A673 (cell line): ENCODE measurements at regions not wholly inside any gene's neighbourhood (a gene's known extent, or its start where the extent isn't known, plus 50 kb on each side); places are given as distances from the start of the nearest gene placed in this dataset.

ENCODE experiments used
- BruUV-seq: library from RNA; stranded (reverse); fragments of 400-500 nt; replicated peaks from 2 replicates; lab custom pipeline; 2021; lab: Mats Ljungman, UMichigan
- CTCF ChIA-PET: fragments of 300-600 bp; sonication (Branson Sonifier 250); formaldehyde crosslinking; loops from one replicate; lab custom pipeline; 2022; ENCODE audit warnings: antibody characterized with exemption; lab: Charles Lee
- POLR2A ChIA-PET: fragments of 300-600 bp; sonication (Branson Sonifier 250); formaldehyde crosslinking; loops from one replicate; lab custom pipeline; 2022; ENCODE audit warnings: antibody characterized with exemption; ENCODE audit not compliant: low non-redundant PET; lab: Charles Lee
- DNase-seq: peaks from one replicate; pipeline ENCODE4 v3.0.0-alpha.2; 2015; ENCODE audit warnings: low spot score
- H3K27ac ChIP-seq: fragments of 200-600 bp; sonication (generic); 2 replicates; pipeline ENCODE4 v1.5.1; 2016; ENCODE audit warnings: mixed run types, low read depth, mild to moderate bottlenecking, mixed read lengths, antibody characterized with exemption, low read length; ENCODE audit not compliant: poor library complexity, severe bottlenecking
- H3K27me3 ChIP-seq: fragments of 200-600 bp; sonication (generic); replicated peaks from 2 replicates; pipeline ENCODE4 v1.6.1; 2017; ENCODE audit warnings: mixed run types, low read depth, mild to moderate bottlenecking, mixed read lengths, antibody characterized with exemption, low read length; ENCODE audit not compliant: insufficient read depth, poor library complexity
- H3K36me3 ChIP-seq: fragments of 200-600 bp; sonication (generic); 2 replicates; pipeline ENCODE4 v1.6.1; 2016; ENCODE audit warnings: mixed run types, mild to moderate bottlenecking, mixed read lengths, antibody characterized with exemption, low read length; ENCODE audit not compliant: insufficient read depth, poor library complexity, severe bottlenecking
- H3K4me1 ChIP-seq: fragments of 200-600 bp; sonication (generic); 2 replicates; pipeline ENCODE4 v1.6.1; 2017; ENCODE audit warnings: mixed run types, mild to moderate bottlenecking, mixed read lengths, antibody characterized with exemption, low read length; ENCODE audit not compliant: insufficient read depth, poor library complexity, severe bottlenecking
- H3K4me3 ChIP-seq: fragments of 200-600 bp; sonication (generic); 2 replicates; pipeline ENCODE4 v1.5.1; 2016; ENCODE audit warnings: low read depth, mixed run types, mild to moderate bottlenecking, mixed read lengths, low read length; ENCODE audit not compliant: poor library complexity, severe bottlenecking
- H3K9me3 ChIP-seq: fragments of 200-600 bp; sonication (generic); 2 replicates; pipeline ENCODE4 v1.6.1; 2016; ENCODE audit warnings: mixed run types, low read depth, mild to moderate bottlenecking, mixed read lengths, antibody characterized with exemption, low read length; ENCODE audit not compliant: poor library complexity, severe bottlenecking
- EZH2 ChIP-seq: fragments of 200-600 bp; sonication (generic); IDR thresholded peaks from 2 replicates; pipeline ENCODE4 v1.6.1; 2017; ENCODE audit warnings: borderline replicate concordance, low read depth, mild to moderate bottlenecking, mixed read lengths, antibody characterized with exemption, low read length; ENCODE audit not compliant: poor library complexity, severe bottlenecking
- intact Hi-C: fragments of 100-400 bp; cut with micrococcal nuclease; formaldehyde crosslinking; loops from one replicate; pipeline ENCODE4 v1.10.0; 2022; ENCODE audit not compliant: unreplicated experiment
- TF ChIP-seq, protein P1 (sequence below): fragments of 300-800, 200-600 bp; sonication (generic); conservative IDR thresholded peaks from 2 replicates; pipeline ENCODE4 v1.5.1; 2017; ENCODE audit warnings: low read depth, mild to moderate bottlenecking, antibody characterized with exemption, low read length, moderate library complexity, mixed read lengths

DNA sequence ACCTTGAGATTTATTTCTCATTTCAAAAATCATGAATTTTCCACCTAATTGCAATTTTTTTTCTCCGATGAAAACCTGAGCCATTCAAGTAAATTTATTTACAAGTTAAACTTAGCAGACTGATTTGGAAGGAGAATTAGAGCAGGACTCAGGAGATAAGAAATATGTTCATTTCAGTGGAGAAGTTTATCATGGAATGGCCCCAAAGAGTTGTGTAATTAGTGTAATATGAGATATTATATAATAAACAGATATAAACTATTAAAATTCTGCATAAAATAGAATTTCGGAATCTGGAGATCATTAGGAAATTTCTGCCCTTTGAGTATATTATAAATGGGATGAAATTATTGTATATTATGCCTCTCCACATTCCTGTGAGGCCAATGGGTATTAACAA is 596.8 kb downstream of the QKI start:
- no peak overlapping the region for H3K27ac ChIP-seq
- no peaks in the 10 kb centered on the region for H3K36me3 ChIP-seq
- H3K4me3 ChIP-seq: no peak overlapping the region
- no peaks in the 10 kb centered on the region for H3K27me3 ChIP-seq
- no peaks in the 10 kb centered on the region for H3K9me3 ChIP-seq
- BruUV-seq: no TSS peak
- ChIA-PET CTCF (no interaction called here), POLR2A (no interaction called here)
- TF ChIP-seq, protein P1, sequence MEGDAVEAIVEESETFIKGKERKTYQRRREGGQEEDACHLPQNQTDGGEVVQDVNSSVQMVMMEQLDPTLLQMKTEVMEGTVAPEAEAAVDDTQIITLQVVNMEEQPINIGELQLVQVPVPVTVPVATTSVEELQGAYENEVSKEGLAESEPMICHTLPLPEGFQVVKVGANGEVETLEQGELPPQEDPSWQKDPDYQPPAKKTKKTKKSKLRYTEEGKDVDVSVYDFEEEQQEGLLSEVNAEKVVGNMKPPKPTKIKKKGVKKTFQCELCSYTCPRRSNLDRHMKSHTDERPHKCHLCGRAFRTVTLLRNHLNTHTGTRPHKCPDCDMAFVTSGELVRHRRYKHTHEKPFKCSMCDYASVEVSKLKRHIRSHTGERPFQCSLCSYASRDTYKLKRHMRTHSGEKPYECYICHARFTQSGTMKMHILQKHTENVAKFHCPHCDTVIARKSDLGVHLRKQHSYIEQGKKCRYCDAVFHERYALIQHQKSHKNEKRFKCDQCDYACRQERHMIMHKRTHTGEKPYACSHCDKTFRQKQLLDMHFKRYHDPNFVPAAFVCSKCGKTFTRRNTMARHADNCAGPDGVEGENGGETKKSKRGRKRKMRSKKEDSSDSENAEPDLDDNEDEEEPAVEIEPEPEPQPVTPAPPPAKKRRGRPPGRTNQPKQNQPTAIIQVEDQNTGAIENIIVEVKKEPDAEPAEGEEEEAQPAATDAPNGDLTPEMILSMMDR: no peak
- no peak for TF ChIP-seq EZH2
- intact Hi-C loops: no loop called here
- no peak for DNase-seq
- H3K4me1 ChIP-seq: no peaks in the 10 kb centered on the region

DNA sequence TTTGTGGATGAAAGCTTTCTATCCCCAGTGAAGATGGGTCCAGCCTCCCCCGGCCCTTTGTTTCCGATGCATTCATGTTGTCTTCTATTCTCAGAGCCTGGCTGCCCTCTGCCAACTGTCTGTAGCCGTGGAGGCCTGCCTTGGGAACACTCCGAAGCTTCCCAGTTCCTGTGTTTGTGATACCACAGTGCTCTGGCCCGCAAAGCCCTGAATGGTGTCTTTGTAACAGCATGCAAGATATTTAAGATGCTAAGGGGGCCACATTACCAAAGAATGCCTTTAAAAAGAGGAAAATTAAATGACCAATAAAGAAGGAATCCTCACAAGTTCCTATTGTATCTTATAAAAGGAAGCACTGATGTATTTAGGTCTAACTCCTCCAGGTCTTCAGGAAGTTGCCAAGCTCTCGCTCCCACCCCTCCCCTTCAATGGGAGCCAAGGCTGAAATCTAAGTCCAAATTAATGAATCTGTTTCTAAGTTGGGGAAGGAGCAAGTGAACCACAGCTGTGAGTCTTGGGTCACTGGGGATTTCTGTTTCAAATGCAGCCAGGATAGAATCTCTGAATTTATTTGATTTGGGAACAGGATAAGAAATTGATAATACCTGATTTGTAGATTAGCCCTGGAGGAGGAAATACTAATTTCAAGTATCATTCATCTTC is 596.1 kb downstream of the QKI start:
- H3K36me3 ChIP-seq: no peaks in the 10 kb centered on the region
- no peaks in the 10 kb centered on the region for H3K4me1 ChIP-seq
- no peak overlapping the region for H3K27ac ChIP-seq
- ChIA-PET CTCF (no interaction called here), POLR2A (no interaction called here)
- intact Hi-C loops: no loop called here
- no peaks in the 10 kb centered on the region for H3K9me3 ChIP-seq
- no peak for TF ChIP-seq EZH2
- TF ChIP-seq, protein P1: no peak
- no TSS peak for BruUV-seq
- no peak overlapping the region for H3K4me3 ChIP-seq
- no peak for DNase-seq
- H3K27me3 ChIP-seq: no peaks in the 10 kb centered on the region

DNA sequence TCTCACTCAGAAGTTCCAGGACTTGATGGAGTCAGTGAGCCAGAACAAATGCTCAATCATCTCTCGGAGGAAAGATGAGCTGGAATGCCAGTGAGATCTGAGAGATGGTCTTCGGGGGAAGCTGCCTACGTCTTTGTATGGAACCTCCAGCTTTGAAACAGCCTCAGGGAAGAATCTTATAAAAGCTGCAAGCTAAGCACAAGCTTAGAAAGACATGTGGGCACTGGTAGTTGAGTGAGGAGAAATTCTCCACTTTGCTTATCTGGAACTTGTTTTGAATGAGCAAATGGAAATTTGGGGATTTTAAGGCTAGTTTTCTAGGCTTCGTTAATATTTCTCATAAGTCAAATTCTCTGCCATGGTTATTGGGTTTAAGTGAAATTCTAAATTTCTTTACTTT is 594.4 kb downstream of the QKI start:
- DNase-seq: no peak
- no peaks in the 10 kb centered on the region for H3K4me1 ChIP-seq
- BruUV-seq: no TSS peak
- CTCF ChIA-PET: no interaction called here
- no peak overlapping the region for H3K27ac ChIP-seq
- TF ChIP-seq EZH2: no peak
- TF ChIP-seq, protein P1: no peak
- no peak overlapping the region for H3K4me3 ChIP-seq
- H3K36me3 ChIP-seq: no peaks in the 10 kb centered on the region
- H3K9me3 ChIP-seq: no peaks in the 10 kb centered on the region
- H3K27me3 ChIP-seq: no peaks in the 10 kb centered on the region
- POLR2A ChIA-PET: no interaction called here
- intact Hi-C loops: no loop called here
